ENCODE measurements at regions not wholly inside any gene's neighbourhood (a gene's known extent, or its start where the extent isn't known, plus 50 kb on each side); places are given as distances from the start of the nearest gene placed in this dataset.
"Not testable (repeated sequence)": the region's sequence is repeated elsewhere in the genome, so short reads cannot be mapped to it uniquely, and the experiment has no call there.

- not testable (repeated sequence) for TF ChIP-seq CTCF (IDR thresholded peaks at IDR 0.05; ENCODE audit: insufficient read depth, low read length, poor library complexity, severe bottlenecking); EZH2phosphoT487 (conservative IDR thresholded peaks at IDR 0.05; ENCODE audit: low read length)
Observed at GRCh38 chr14:65179231-65179630, 76.9 kb upstream of the MAX start.

All from SU-DHL-6 (cell line).